ENCODE measurements at regions not wholly inside any gene's neighbourhood (a gene's known extent, or its start where the extent isn't known, plus 50 kb on each side); places are given as distances from the start of the nearest gene placed in this dataset.

- DNase-seq, result no peak
Measured at GRCh38 chr5:81854915-81855314, 104.0 kb upstream of the SSBP2 start.

DNA sequence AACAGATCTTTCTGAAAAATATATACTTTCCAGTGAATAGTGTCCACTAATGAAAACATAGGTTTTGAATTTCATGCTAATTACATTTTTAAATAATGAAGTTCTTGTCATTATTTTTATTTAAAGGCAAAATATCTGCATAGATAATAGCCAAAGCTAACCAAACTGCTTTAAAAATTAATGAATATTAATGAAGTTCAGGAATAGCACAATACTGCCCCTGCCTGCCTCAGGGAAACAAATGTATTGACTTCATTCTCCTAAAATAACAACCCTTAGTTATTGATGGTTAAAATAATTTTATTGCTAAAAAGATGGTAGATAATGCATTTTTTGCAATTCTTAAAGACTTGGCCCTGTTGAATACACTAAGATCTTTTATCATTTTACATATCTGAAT is 103.6 kb upstream of the SSBP2 start:
- no peak for DNase-seq

DNA sequence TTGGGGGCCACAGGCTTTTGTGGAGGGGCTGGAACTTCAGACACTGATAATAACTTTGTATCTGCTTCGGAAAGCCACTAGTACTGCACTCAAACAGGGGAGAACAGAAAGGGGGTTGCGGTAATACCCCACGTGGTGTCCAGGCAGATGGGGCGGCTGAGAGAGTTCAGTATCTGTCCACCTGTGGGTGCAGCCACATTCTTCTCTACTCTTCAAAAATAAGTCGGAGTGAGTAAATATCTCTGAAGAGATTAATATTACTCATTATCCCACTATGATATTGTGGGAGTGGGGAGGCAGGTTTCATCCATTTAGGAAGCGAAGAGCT is 102.1 kb upstream of the SSBP2 start:
- DNase-seq, result no peak

DNA sequence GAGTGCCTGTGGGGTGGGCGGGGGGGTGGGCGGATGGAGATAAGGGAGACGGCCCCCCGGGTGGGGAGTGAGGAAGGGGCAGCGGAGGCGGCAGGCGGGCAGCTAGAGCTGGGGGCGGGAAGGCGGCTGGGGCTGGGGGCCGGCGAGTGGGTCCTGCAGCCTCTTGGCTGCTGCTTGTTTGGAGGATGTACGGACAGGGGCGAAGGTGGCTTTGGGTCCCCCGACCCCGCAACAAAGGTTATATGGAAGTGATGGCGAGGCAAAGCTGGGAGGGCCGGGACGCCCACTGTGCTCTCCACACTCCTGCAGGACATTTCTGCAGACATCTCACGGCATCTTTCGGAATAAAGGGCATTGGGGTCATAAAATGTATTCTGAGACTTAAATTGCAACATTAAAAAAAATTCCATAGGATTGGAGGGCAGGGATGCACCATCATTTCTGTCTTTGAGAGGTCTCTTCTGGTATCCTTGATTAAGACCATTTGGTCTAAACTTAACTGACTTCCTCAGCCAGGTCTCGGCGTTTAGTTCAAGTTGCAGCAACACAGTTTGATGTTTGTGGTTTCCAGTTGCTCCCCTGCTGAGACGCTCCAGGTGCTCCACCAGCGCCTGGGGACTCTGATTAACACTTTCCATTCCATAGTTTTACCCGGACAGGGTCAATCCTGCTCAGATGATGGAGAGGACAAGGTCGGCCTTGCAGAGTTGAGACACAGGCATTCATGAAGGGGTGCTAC is 101.6 kb upstream of the SSBP2 start:
- DNase-seq, result peak; percentile 14

DNA sequence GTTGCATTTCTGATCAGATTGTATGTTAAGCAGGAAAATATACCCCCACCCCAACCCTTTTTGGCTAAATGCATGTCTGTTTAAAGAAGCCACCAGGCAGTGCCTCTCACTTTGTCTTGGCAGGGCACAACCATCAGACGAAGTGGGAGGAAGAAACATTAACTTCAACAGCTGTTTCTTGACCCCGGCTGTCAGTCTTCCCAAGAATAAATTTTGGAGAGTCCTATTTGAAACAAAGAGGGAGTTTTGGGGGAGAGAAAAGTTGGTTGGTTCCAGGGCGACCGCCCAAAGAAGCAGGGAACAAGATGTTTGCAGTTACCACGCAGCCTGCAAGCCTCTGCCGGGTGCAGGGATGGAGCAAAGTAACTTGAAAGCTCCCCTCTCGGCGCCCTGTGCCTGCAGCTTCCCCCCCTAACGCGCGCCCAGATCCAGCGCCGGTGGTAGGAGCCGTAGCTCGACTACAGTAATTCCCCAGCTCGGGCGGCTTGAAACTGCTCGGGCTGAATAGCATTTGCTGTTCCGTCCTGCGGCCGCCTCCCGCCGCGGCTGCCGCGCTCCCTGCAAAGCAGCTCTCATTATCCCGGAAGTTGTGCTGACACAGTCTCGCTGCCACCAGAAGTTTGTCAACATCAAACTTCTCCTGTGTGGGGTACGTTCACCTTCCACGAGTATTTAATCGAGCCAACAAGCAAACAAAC is 100.7 kb upstream of the SSBP2 start:
- DNase-seq, result peak; percentile 93

- no peak for DNase-seq
Measured at GRCh38 chr5:81850501-81851357, 99.8 kb upstream of the SSBP2 start.

DNA sequence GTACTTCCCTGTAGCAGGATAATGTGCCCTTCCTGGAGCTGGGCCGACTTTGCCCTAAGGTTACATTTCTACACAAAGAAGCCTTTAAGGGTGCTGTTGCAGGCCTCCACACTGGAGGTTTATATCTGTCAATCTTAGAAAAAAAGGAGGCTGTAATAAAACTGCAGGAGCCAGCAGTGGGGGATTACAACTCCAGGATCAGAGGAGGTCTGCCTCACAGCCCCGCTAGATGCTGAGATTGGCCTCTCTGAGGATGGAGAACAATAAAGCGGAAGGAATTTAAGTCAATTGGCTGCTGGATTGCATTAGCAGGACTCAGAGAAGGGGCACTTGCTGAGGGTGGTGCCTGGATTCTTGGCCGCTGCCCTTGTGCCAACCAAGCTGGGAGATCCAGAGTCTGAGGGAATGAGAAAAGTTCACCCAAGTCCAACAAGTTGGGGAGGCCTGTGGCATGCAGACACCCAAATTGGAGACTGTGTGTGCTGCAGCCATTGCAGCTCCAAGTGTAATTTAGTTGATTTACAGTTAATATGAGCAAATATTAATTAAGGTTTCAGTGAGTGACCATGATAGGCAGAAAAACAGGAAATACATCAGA is 99.0 kb upstream of the SSBP2 start:
- DNase-seq, result no peak

- DNase-seq, result no peak
Measured at GRCh38 chr5:81848362-81848880, 97.5 kb upstream of the SSBP2 start.

DNA sequence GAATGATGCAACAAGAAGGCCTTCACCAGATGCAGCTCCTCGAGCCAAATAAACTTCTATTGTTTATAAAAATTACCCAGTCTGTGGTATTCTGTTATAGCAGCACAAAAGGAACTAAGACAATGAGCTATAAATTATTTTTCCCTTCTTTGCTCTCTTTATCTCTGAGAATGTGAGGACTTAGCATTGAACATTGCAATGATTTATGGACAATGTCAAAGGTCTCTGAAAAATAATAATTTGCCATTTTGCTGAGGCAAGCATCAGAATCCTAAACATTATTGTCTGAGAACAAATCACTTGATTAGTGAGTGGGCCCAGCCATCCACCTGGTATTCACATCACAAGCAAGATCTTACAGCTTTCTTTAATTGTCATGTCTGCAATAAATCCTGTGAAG is 95.4 kb upstream of the SSBP2 start:
- no peak for DNase-seq

- no peak for DNase-seq
Measured at GRCh38 chr5:81843845-81844244, 92.9 kb upstream of the SSBP2 start.

GRCh38 chr5:81842795-81843398 is 92.0 kb upstream of the SSBP2 start:
- DNase-seq, result no peak

DNA sequence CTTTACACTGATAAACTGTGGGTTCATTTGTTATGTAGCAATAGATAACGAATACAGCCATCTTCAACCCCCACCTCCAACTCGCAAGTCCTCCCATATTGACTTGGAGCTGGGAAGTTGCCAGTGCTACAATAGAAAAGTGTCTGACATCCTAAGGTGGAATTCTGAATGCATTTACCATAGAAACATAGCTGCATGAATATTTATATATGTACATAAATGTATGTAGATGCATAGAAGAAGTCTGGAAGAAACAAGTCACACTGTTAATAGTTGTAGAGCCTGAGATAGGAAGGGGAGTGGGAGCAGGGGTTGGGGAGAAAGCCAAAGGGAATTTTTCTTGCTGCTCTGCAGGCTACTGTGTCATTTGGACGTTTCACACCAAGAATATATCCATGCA is 88.1 kb upstream of the SSBP2 start:
- no peak for DNase-seq

DNA sequence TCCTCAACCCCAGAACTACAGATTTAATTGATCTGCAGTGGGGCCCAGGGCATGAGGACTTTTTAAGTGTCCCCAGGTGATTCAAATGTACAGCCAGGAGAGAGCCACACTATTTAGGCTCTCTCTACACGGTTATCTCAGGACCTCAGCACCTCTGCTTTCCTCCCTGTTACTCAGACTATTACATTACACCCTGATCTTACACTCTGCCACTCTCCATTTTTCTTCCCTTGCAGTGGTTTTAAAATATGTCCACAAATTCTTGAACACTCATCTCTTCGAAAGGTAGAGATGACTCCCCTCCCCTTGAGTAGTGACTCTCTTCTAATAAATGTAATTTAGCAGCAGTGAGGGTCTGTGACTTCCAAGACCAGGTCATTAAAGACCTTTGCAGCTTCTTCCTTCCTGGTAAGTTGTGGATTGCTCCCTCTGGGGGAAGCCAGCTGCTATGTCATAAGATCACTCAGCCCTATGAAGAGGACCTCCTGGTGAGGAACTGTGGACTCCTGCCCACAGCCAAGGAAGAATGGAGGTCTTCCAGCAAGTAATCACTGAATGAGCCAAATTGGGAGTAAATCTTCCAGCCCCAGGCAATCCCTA is 87.5 kb upstream of the SSBP2 start:
- DNase-seq, result peak; percentile 19

- DNase-seq, result no peak
Measured at GRCh38 chr5:81837667-81838306, 86.9 kb upstream of the SSBP2 start.

GRCh38 chr5:81835814-81836367 is 85.0 kb upstream of the SSBP2 start:
- no peak for DNase-seq

GRCh38 chr5:81834021-81834660 is 83.2 kb upstream of the SSBP2 start:
- DNase-seq, result no peak

GRCh38 chr5:81830596-81830995 is 79.7 kb upstream of the SSBP2 start:
- DNase-seq, result no peak

- no peak for DNase-seq
Measured at GRCh38 chr5:81829242-81829641, 78.3 kb upstream of the SSBP2 start.

- DNase-seq, result no peak
Measured at GRCh38 chr5:81827500-81827899, 76.6 kb upstream of the SSBP2 start.

- no peak for DNase-seq
Measured at GRCh38 chr5:81826128-81826527, 75.2 kb upstream of the SSBP2 start.

DNA sequence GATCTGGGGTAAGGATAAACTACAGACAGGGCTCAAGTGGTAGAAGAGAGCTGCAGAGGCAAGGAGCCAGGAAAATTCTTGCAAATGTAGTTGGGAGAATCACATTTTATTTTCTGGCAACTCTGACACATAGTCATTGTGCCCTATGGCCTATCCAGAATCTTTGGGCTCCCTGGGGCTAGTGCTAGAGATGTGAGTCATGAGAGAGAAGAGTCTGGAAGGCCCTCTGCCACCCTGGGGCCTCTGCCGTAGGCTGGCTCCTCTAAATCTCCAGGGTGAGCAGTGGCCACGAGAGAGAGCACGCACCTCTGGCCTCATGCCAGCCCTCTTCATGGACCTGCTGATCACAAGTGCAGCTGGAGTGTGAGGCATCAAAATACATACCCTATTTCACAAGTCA is 74.3 kb upstream of the SSBP2 start:
- no peak for DNase-seq

Measured in activated CD4-positive, alpha-beta T cell treated with anti-CD3 and anti-CD28 coated beads for 48 hours (primary cell).